ENCODE measurements at regions not wholly inside any gene's neighbourhood (a gene's known extent, or its start where the extent isn't known, plus 50 kb on each side); places are given as distances from the start of the nearest gene placed in this dataset.
A peak's percentile ranks its signal among the peaks of the same experiment; 100 is the strongest.

DNA sequence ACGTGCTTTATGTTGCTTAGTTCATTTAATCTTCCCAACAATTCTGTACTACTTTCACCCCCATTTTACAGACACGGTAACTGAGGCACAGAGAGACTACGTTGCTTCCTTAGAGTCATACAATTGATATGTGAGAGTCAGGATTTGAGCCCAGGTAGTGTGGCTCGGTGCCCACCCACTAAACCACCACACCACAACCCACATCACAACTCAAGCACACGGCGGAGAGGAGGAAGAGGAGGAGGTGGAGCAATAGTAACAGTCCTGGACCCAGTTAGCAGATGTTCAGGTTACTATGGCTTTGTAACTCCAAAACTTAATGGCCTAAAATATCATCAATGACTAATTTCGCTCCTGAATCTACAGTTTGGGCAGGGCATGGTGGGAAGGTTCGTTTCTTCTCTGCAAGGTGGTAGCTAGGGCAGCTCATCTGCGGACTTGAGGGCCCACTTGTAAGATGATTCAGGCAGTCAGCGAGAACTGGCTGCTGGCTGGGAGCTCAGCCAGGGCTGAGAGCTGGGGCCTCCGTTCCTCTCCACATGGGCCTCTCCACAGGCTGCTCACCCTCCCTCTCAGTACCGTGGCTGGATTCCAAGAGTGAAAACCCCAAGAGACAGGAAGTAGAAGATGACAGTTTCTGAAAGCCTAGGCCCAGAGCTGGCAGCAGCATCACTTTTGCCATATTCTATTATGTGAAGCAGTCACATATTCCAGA is 167.1 kb downstream of the ZFP36L2 start:
- no TSS peak for BruUV-seq (replicated peaks)
- intact Hi-C loops (cut with micrococcal nuclease; ENCODE audit: unreplicated experiment) = no loop called here
- Histone ChIP-seq H3K9me3 (ENCODE audit: low read depth, low read length, poor library complexity, severe bottlenecking) (no peaks in the 10 kb centered on the region), H3K36me3 (ENCODE audit: insufficient read depth, low read length, poor library complexity, severe bottlenecking) (no peaks in the 10 kb centered on the region), H3K4me3 (ENCODE audit: low read depth, low read length, poor library complexity, severe bottlenecking) (no peak overlapping the region), H3K27ac (ENCODE audit: low read depth, low read length, poor library complexity, severe bottlenecking) (peak overlapping the region; percentile 8), H3K27me3 (replicated peaks; ENCODE audit: insufficient read depth, low read depth, low read length, poor library complexity) (no peaks in the 10 kb centered on the region), H3K4me1 (ENCODE audit: insufficient read depth, low read length, poor library complexity, severe bottlenecking) (peaks cover 30% of the 10 kb centered on the region)
- TF ChIP-seq, protein P1, sequence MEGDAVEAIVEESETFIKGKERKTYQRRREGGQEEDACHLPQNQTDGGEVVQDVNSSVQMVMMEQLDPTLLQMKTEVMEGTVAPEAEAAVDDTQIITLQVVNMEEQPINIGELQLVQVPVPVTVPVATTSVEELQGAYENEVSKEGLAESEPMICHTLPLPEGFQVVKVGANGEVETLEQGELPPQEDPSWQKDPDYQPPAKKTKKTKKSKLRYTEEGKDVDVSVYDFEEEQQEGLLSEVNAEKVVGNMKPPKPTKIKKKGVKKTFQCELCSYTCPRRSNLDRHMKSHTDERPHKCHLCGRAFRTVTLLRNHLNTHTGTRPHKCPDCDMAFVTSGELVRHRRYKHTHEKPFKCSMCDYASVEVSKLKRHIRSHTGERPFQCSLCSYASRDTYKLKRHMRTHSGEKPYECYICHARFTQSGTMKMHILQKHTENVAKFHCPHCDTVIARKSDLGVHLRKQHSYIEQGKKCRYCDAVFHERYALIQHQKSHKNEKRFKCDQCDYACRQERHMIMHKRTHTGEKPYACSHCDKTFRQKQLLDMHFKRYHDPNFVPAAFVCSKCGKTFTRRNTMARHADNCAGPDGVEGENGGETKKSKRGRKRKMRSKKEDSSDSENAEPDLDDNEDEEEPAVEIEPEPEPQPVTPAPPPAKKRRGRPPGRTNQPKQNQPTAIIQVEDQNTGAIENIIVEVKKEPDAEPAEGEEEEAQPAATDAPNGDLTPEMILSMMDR (conservative IDR thresholded peaks at IDR 0.05; ENCODE audit: low read depth, low read length) = no peak
- TF ChIP-seq EZH2 (IDR thresholded peaks at IDR 0.05; ENCODE audit: borderline replicate concordance, low read depth, low read length, poor library complexity, severe bottlenecking) = no peak
- CTCF ChIA-PET = no interaction called here
- POLR2A ChIA-PET (ENCODE audit: low non-redundant PET) = interaction anchor here (0.5 to 0.6 kb wide), 2 partner anchors 9 to 650 kb away, joined by 3 to 11 read pairs; no protein-coding TSS in a partner anchor
- DNase-seq (ENCODE audit: low spot score) = peak; percentile 97

DNA sequence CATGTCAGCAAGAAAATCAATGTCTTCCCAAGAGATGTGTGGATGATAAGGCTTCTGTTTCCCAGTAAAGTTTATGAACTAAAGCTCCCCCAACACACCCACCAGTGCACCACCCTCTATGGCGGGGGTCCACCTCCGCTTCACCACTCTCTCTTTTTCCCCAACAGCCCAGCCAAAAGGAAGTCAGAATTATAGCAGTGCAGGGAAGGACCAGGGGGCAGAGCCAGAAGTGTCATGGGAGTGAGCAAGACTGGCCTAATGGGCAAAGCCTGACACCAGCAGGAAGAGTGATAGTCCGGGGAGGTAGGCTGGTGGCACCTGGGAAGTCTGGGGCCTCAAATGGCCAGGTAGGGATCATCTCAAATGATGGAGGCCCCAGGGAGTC is 167.7 kb downstream of the ZFP36L2 start:
- Histone ChIP-seq H3K27me3 (replicated peaks; ENCODE audit: insufficient read depth, low read depth, low read length, poor library complexity) (no peaks in the 10 kb centered on the region), H3K4me3 (ENCODE audit: low read depth, low read length, poor library complexity, severe bottlenecking) (no peak overlapping the region), H3K4me1 (ENCODE audit: insufficient read depth, low read length, poor library complexity, severe bottlenecking) (peaks cover 30% of the 10 kb centered on the region), H3K9me3 (ENCODE audit: low read depth, low read length, poor library complexity, severe bottlenecking) (no peaks in the 10 kb centered on the region), H3K36me3 (ENCODE audit: insufficient read depth, low read length, poor library complexity, severe bottlenecking) (no peaks in the 10 kb centered on the region), H3K27ac (ENCODE audit: low read depth, low read length, poor library complexity, severe bottlenecking) (peak overlapping the region; percentile 8)
- BruUV-seq (replicated peaks) = no TSS peak
- POLR2A ChIA-PET (ENCODE audit: low non-redundant PET) = no interaction called here
- CTCF ChIA-PET = no interaction called here
- no peak for DNase-seq (ENCODE audit: low spot score)
- TF ChIP-seq, protein P1 (conservative IDR thresholded peaks at IDR 0.05; ENCODE audit: low read depth, low read length) = no peak
- TF ChIP-seq EZH2 (IDR thresholded peaks at IDR 0.05; ENCODE audit: borderline replicate concordance, low read depth, low read length, poor library complexity, severe bottlenecking) = no peak
- intact Hi-C loops (cut with micrococcal nuclease; ENCODE audit: unreplicated experiment) = no loop called here

DNA sequence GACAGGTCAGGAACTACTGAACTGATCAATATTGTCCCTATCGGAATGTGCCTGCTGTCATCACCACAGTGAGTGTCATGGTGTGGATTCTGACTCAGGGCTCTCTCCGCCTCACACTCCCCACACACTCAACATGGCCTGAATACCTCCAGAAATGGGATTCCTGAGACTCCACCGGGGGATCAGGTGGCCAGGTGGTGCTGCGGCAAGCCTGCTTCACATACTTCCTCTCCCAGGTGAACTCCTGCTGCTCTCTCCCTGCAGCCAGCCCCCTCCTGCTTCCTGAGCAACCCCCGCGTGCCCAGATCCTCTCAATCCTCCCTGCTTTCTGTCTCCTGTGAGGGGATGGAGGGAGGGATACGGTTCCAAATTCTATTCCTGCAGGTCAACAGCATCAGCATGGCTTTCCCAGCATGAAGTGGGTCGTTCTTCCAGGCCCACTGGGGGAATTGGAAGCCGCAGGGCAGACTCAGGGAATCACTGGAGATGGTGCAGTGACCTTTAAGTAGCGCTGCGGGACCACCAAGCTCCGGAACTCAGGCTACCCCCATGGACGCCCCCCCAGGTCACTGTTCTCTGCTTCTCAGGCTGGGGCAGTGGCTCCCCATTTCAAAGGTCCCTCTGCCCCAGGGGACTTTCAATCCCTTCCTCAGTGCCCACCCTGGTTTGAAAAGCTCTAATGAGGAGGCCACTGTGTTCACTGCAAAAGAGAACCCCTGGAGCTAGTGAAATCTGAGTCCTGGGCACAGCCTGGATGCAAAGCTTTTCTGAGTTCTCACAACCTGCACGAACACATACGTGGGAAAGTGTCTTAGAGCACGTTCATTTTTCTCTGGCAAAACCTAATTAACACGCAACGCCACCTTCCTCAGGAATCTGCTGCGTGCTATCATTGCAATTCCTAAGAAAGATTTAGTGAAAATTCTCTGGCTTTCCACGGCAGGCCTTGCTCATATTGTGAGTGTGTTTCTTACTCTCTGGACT is 168.4 kb downstream of the ZFP36L2 start:
- CTCF ChIA-PET = no interaction called here
- no peak for DNase-seq (ENCODE audit: low spot score)
- no peak overlapping the region for H3K27ac ChIP-seq (ENCODE audit: low read depth, low read length, poor library complexity, severe bottlenecking)
- H3K4me3 ChIP-seq (ENCODE audit: low read depth, low read length, poor library complexity, severe bottlenecking) = no peak overlapping the region
- TF ChIP-seq EZH2 (IDR thresholded peaks at IDR 0.05; ENCODE audit: borderline replicate concordance, low read depth, low read length, poor library complexity, severe bottlenecking) = no peak
- TF ChIP-seq, protein P1 (conservative IDR thresholded peaks at IDR 0.05; ENCODE audit: low read depth, low read length) = no peak
- POLR2A ChIA-PET (ENCODE audit: low non-redundant PET) = no interaction called here
- H3K27me3 ChIP-seq (replicated peaks; ENCODE audit: insufficient read depth, low read depth, low read length, poor library complexity) = no peaks in the 10 kb centered on the region
- H3K4me1 ChIP-seq (ENCODE audit: insufficient read depth, low read length, poor library complexity, severe bottlenecking) = peaks cover 30% of the 10 kb centered on the region
- H3K9me3 ChIP-seq (ENCODE audit: low read depth, low read length, poor library complexity, severe bottlenecking) = no peaks in the 10 kb centered on the region
- intact Hi-C loops (cut with micrococcal nuclease; ENCODE audit: unreplicated experiment) = no loop called here
- H3K36me3 ChIP-seq (ENCODE audit: insufficient read depth, low read length, poor library complexity, severe bottlenecking) = no peaks in the 10 kb centered on the region
- no TSS peak for BruUV-seq (replicated peaks)
